ENCODE measurements at regions not wholly inside any gene's neighbourhood (a gene's known extent, or its start where the extent isn't known, plus 50 kb on each side); places are given as distances from the start of the nearest gene placed in this dataset.

GRCh38 chr2:177042311-177042710 lies 170.3 kb upstream of the HNRNPA3 start:
- ChIA-PET CTCF (no interaction called here), POLR2A (no interaction called here)
- Histone ChIP-seq H3K4me3 (ENCODE audit: low read depth, low read length) (no peak overlapping the region), H3K9me3 (ENCODE audit: control insufficient read depth, insufficient read depth, low read length) (no peaks in the 10 kb centered on the region), H3K27me3 (ENCODE audit: control insufficient read depth, insufficient read depth, low read length) (no peaks in the 10 kb centered on the region), H3K27ac (ENCODE audit: low read depth, low read length) (no peak overlapping the region)
- no peak for DNase-seq (ENCODE audit: low read depth, low spot score)
- no peak for TF ChIP-seq CTCF (IDR thresholded peaks at IDR 0.05; ENCODE audit: low read depth, low read length)

- DNase-seq (ENCODE audit: low read depth, low spot score) = no peak
- ChIA-PET CTCF (no interaction called here), POLR2A (no interaction called here)
- no peaks in the 10 kb centered on the region for H3K9me3 ChIP-seq (ENCODE audit: control insufficient read depth, insufficient read depth, low read length)
- H3K4me3 ChIP-seq (ENCODE audit: low read depth, low read length) = no peak overlapping the region
- no peaks in the 10 kb centered on the region for H3K27me3 ChIP-seq (ENCODE audit: control insufficient read depth, insufficient read depth, low read length)
- no peak overlapping the region for H3K27ac ChIP-seq (ENCODE audit: low read depth, low read length)
- TF ChIP-seq CTCF (IDR thresholded peaks at IDR 0.05; ENCODE audit: low read depth, low read length) = no peak
Measured at GRCh38 chr2:177044671-177045070, 167.9 kb upstream of the HNRNPA3 start.

GRCh38 chr2:177048981-177049380 lies 163.6 kb upstream of the HNRNPA3 start:
- no peaks in the 10 kb centered on the region for H3K9me3 ChIP-seq (ENCODE audit: control insufficient read depth, insufficient read depth, low read length)
- no peak for TF ChIP-seq CTCF (IDR thresholded peaks at IDR 0.05; ENCODE audit: low read depth, low read length)
- no peak for DNase-seq (ENCODE audit: low read depth, low spot score)
- POLR2A ChIA-PET = no interaction called here
- no peaks in the 10 kb centered on the region for H3K27me3 ChIP-seq (ENCODE audit: control insufficient read depth, insufficient read depth, low read length)
- H3K4me3 ChIP-seq (ENCODE audit: low read depth, low read length) = no peak overlapping the region
- no peak overlapping the region for H3K27ac ChIP-seq (ENCODE audit: low read depth, low read length)
- CTCF ChIA-PET = no interaction called here

- DNase-seq (ENCODE audit: low read depth, low spot score) = no peak
- ChIA-PET CTCF (interaction anchor here (0.6 kb wide), 1 partner anchor 97 kb away, joined by 3 read pairs; no protein-coding TSS in a partner anchor), POLR2A (no interaction called here)
- Histone ChIP-seq H3K27me3 (ENCODE audit: control insufficient read depth, insufficient read depth, low read length) (no peaks in the 10 kb centered on the region), H3K27ac (ENCODE audit: low read depth, low read length) (no peak overlapping the region), H3K4me3 (ENCODE audit: low read depth, low read length) (no peak overlapping the region), H3K9me3 (ENCODE audit: control insufficient read depth, insufficient read depth, low read length) (no peaks in the 10 kb centered on the region)
- no peak for TF ChIP-seq CTCF (IDR thresholded peaks at IDR 0.05; ENCODE audit: low read depth, low read length)
Measured at GRCh38 chr2:177051278-177051677, 161.3 kb upstream of the HNRNPA3 start.

- POLR2A ChIA-PET = no interaction called here
Measured at GRCh38 chr2:177052471-177052870, 160.1 kb upstream of the HNRNPA3 start.

More at GRCh38 chr2:177052471-177052870, 160.1 kb upstream of the HNRNPA3 start:
- TF ChIP-seq CTCF (IDR thresholded peaks at IDR 0.05; ENCODE audit: low read depth, low read length) = no peak
- DNase-seq (ENCODE audit: low read depth, low spot score) = no peak
- CTCF ChIA-PET = no interaction called here
- no peaks in the 10 kb centered on the region for H3K27me3 ChIP-seq (ENCODE audit: control insufficient read depth, insufficient read depth, low read length)
- no peak overlapping the region for H3K27ac ChIP-seq (ENCODE audit: low read depth, low read length)
- no peak overlapping the region for H3K4me3 ChIP-seq (ENCODE audit: low read depth, low read length)
- no peaks in the 10 kb centered on the region for H3K9me3 ChIP-seq (ENCODE audit: control insufficient read depth, insufficient read depth, low read length)

Measured in AG04450 (cell line).